ENCODE measurements at regions not wholly inside any gene's neighbourhood (a gene's known extent, or its start where the extent isn't known, plus 50 kb on each side); places are given as distances from the start of the nearest gene placed in this dataset.

- no peak overlapping the region for H3K9ac ChIP-seq (ENCODE audit: control insufficient read depth, extremely low read depth, insufficient read depth, low read length)
- H3K36me3 ChIP-seq (ENCODE audit: control insufficient read depth in 2 of 2, extremely low read depth in 1 of 2, insufficient read depth in 2 of 2, low read length in 2 of 2), result no peaks in the 10 kb centered on the region
- H3K4me2 ChIP-seq (ENCODE audit: control insufficient read depth, extremely low read depth, insufficient read depth, low read depth, low read length), result no peak overlapping the region
- TF ChIP-seq EZH2 (IDR thresholded peaks at IDR 0.05; ENCODE audit: low read length) (no peak), CTCF (optimal IDR thresholded peaks at IDR 0.05 in 1 of 3, IDR thresholded peaks at IDR 0.05 in 1 of 3, conservative IDR thresholded peaks at IDR 0.05 in 1 of 3; ENCODE audit: extremely low read depth in 1 of 3, insufficient read depth in 2 of 3, low read length in 3 of 3) (no peak)
- dilution Hi-C loops (cut with MboI; ENCODE audit: extremely low pct_ligation_motif_present, low sequenced_read_pairs), result no loop called here
- DNase-seq (ENCODE audit: low read depth, low spot score) (no peak), FAIRE-seq (no peak)
- no peak overlapping the region for H2AFZ ChIP-seq (ENCODE audit: control insufficient read depth, low read length)
- no peaks in the 10 kb centered on the region for H4K20me1 ChIP-seq (ENCODE audit: control insufficient read depth, extremely low read depth, insufficient read depth, low read length)
- H3K27ac ChIP-seq (ENCODE audit: control insufficient read depth, insufficient read depth, low read length), result no peak overlapping the region
- no peaks in the 10 kb centered on the region for H3K27me3 ChIP-seq (ENCODE audit: control insufficient read depth, extremely low read depth, insufficient read depth, low read length)
- no peaks in the 10 kb centered on the region for H3K79me2 ChIP-seq (ENCODE audit: control insufficient read depth, insufficient read depth, low read length)
- H3K9me3 ChIP-seq (ENCODE audit: control insufficient read depth, low read depth, low read length), result no peaks in the 10 kb centered on the region
- H3K4me1 ChIP-seq (ENCODE audit: control insufficient read depth, extremely low read depth, insufficient read depth, low read length), result peaks cover 20% of the 10 kb centered on the region
- no peaks in the 10 kb centered on the region for H3K9me1 ChIP-seq (ENCODE audit: control insufficient read depth, extremely low read depth, insufficient read depth, low read length)
- no peak overlapping the region for H3K4me3 ChIP-seq (ENCODE audit: control insufficient read depth in 2 of 3, extremely low read depth in 1 of 3, insufficient read depth in 2 of 3, low read depth in 1 of 3, low read length in 3 of 3)
Observed at GRCh38 chr9:13715430-13715829, 435.9 kb upstream of the MPDZ start.

- peak overlapping the region; percentile 30 for H3K4me2 ChIP-seq (ENCODE audit: control insufficient read depth, extremely low read depth, insufficient read depth, low read depth, low read length)
Observed at GRCh38 chr9:13707612-13708576, 428.4 kb upstream of the MPDZ start.

More at GRCh38 chr9:13707612-13708576, 428.4 kb upstream of the MPDZ start:
- DNase-seq (ENCODE audit: low read depth, low spot score), result no peak
- H3K4me3 ChIP-seq (ENCODE audit: control insufficient read depth in 2 of 3, extremely low read depth in 1 of 3, insufficient read depth in 2 of 3, low read depth in 1 of 3, low read length in 3 of 3), result no peak overlapping the region
- no peaks in the 10 kb centered on the region for H3K79me2 ChIP-seq (ENCODE audit: control insufficient read depth, insufficient read depth, low read length)
- FAIRE-seq, result peak; percentile 74
- no peaks in the 10 kb centered on the region for H3K36me3 ChIP-seq (ENCODE audit: control insufficient read depth in 2 of 2, extremely low read depth in 1 of 2, insufficient read depth in 2 of 2, low read length in 2 of 2)
- H3K9me3 ChIP-seq (ENCODE audit: control insufficient read depth, low read depth, low read length), result no peaks in the 10 kb centered on the region
- no peak for TF ChIP-seq CTCF (optimal IDR thresholded peaks at IDR 0.05 in 1 of 3, IDR thresholded peaks at IDR 0.05 in 1 of 3, conservative IDR thresholded peaks at IDR 0.05 in 1 of 3; ENCODE audit: extremely low read depth in 1 of 3, insufficient read depth in 2 of 3, low read length in 3 of 3)
- TF ChIP-seq EZH2 (IDR thresholded peaks at IDR 0.05; ENCODE audit: low read length), result no peak
- H3K9me1 ChIP-seq (ENCODE audit: control insufficient read depth, extremely low read depth, insufficient read depth, low read length), result no peaks in the 10 kb centered on the region
- dilution Hi-C loops (cut with MboI; ENCODE audit: extremely low pct_ligation_motif_present, low sequenced_read_pairs), result no loop called here
- H2AFZ ChIP-seq (ENCODE audit: control insufficient read depth, low read length), result peak overlapping the region; percentile 16
- H3K27me3 ChIP-seq (ENCODE audit: control insufficient read depth, extremely low read depth, insufficient read depth, low read length), result no peaks in the 10 kb centered on the region
- H3K9ac ChIP-seq (ENCODE audit: control insufficient read depth, extremely low read depth, insufficient read depth, low read length), result no peak overlapping the region
- no peak overlapping the region for H3K27ac ChIP-seq (ENCODE audit: control insufficient read depth, insufficient read depth, low read length)
- H3K4me1 ChIP-seq (ENCODE audit: control insufficient read depth, extremely low read depth, insufficient read depth, low read length), result no peaks in the 10 kb centered on the region
- no peaks in the 10 kb centered on the region for H4K20me1 ChIP-seq (ENCODE audit: control insufficient read depth, extremely low read depth, insufficient read depth, low read length)

Data from keratinocyte (primary cell).